BJ (cell line): ENCODE measurements at regions not wholly inside any gene's neighbourhood (a gene's known extent, or its start where the extent isn't known, plus 50 kb on each side); places are given as distances from the start of the nearest gene placed in this dataset.

Source experiments
- CTCF ChIA-PET: fragments of 350-600 bp; formaldehyde crosslinking; extraction: SDS; loops from one replicate; lab custom pipeline; 2021; ENCODE audit warnings: antibody characterized with exemption, inconsistent platforms; lab: Yijun Ruan, JAX
- POLR2A ChIA-PET: fragments of 300-600 bp; sonication (Branson Sonifier 250); formaldehyde crosslinking; extraction: SDS; loops from one replicate; lab custom pipeline; 2021; ENCODE audit warnings: antibody characterized with exemption; lab: Charles Lee
- DNase-seq: peaks from one replicate; pipeline ENCODE4 v3.0.0-alpha.2; 2011; ENCODE audit warnings: low read depth
- H3K27me3 ChIP-seq: 2 replicates; pipeline ENCODE4 v1.6.0; 2011; ENCODE audit warnings: low read length; ENCODE audit not compliant: control insufficient read depth, insufficient read depth
- H3K36me3 ChIP-seq: 2 replicates; pipeline ENCODE4 v1.5.1; 2011; ENCODE audit warnings: low read length; ENCODE audit not compliant: control insufficient read depth, insufficient read depth
- H3K4me3 ChIP-seq: 2 replicates; pipeline ENCODE4 v1.5.1; 2011; ENCODE audit warnings: low read depth, mild to moderate bottlenecking, control low read depth, low read length
- TF ChIP-seq, protein P1 (sequence below): IDR thresholded peaks from 2 replicates; pipeline ENCODE4 v1.5.1; 2011; ENCODE audit warnings: low read depth, mild to moderate bottlenecking, control low read depth, inconsistent platforms, low read length, moderate library complexity; ENCODE audit not compliant: insufficient read depth

DNA sequence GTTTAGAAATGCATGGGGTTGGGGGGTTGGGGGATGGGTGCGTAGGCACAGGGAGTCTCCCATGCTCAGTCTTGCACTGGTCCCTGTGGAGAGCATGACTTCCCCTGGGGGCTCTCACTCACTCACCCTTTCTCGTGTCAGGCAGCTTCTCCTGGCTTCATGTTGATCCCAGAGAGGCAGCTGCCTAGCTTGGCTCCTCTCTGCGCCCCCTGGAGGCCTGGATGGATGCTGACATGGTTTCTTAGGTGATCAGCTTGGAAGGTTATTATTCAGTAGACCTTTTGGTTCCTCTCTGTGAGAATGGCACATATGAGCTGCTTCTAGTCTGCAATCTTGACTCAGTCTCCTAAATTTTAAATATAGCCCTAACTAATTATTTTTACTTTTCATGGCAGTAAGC lies 109.3 kb upstream of the FAM83B start:
- Histone ChIP-seq H3K4me3 (no peak overlapping the region), H3K27me3 (no peaks in the 10 kb centered on the region; the same call in 1 of the 2 replicates), H3K36me3 (no peaks in the 10 kb centered on the region)
- POLR2A ChIA-PET, result no interaction called here
- DNase-seq, result no peak
- TF ChIP-seq, protein P1, sequence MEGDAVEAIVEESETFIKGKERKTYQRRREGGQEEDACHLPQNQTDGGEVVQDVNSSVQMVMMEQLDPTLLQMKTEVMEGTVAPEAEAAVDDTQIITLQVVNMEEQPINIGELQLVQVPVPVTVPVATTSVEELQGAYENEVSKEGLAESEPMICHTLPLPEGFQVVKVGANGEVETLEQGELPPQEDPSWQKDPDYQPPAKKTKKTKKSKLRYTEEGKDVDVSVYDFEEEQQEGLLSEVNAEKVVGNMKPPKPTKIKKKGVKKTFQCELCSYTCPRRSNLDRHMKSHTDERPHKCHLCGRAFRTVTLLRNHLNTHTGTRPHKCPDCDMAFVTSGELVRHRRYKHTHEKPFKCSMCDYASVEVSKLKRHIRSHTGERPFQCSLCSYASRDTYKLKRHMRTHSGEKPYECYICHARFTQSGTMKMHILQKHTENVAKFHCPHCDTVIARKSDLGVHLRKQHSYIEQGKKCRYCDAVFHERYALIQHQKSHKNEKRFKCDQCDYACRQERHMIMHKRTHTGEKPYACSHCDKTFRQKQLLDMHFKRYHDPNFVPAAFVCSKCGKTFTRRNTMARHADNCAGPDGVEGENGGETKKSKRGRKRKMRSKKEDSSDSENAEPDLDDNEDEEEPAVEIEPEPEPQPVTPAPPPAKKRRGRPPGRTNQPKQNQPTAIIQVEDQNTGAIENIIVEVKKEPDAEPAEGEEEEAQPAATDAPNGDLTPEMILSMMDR, result peak; percentile 34
- CTCF ChIA-PET, result no interaction called here

DNA sequence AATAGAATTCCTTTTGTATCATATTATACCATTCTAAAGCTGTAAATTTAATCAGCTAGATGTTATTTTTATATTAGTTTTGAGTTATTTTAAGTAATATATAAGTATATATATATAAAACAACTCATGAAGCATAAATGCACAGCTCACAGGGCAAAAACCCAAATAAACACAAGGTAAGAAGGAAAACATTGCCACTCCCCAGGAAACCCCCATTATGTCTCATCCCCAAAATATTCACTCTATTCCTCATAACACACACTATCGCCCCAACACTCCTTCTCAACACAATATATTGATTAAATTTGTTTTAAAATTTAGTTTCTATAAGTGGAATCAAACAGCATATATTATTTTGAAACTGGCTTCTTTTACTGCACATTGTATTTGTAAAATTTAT lies 98.6 kb upstream of the FAM83B start:
- no peaks in the 10 kb centered on the region for H3K27me3 ChIP-seq
- no peak for DNase-seq
- TF ChIP-seq, protein P1, result no peak
- POLR2A ChIA-PET, result no interaction called here
- CTCF ChIA-PET, result interaction anchor here (0.9 kb wide), 1 partner anchor 21 kb away, joined by 3 read pairs; no protein-coding TSS in a partner anchor
- H3K4me3 ChIP-seq, result no peak overlapping the region
- H3K36me3 ChIP-seq, result no peaks in the 10 kb centered on the region

DNA sequence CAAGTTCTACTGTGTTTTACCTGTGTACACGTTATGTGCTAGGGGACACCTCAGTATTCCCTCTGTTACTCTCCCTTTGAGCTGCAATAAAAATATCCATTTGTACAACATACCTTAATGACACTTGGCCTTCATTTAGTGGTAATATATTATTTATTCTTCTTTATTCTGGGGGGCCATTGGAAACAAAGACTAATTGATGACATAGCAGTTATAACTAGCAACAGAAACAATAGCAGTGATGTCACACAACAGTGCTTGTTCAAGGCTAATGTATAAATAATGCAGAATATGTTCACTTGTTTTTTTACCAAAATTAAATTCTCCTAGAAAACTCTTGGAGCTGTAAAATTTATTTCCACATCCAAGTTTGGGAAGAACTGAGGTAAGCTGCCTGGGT lies 92.2 kb upstream of the FAM83B start:
- Histone ChIP-seq H3K4me3 (no peak overlapping the region), H3K27me3 (no peaks in the 10 kb centered on the region), H3K36me3 (no peaks in the 10 kb centered on the region)
- ChIA-PET CTCF (interaction anchor here (0.9 kb wide), 1 partner anchor 9 kb away, joined by 3 read pairs; no protein-coding TSS in a partner anchor), POLR2A (no interaction called here)
- DNase-seq, result no peak
- TF ChIP-seq, protein P1, result no peak

DNA sequence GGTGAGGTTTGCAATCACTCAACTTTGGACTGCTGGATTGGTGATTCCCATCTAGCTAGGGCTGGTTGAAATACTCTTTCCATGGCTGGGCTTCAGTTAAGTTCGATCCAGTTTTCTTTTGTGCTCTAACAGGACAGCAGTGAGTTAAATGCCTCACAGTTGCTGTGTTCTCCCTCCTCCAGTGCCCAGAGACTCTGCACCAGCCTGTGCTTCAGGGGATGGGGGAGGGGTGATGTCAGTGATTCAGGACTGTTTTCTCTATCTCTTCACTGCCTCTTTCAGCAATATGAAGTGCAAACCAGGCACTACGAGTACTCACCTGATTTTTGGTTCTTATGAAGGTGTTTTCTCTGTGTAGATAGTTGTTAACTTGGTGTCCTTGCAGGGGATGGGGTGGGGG lies 88.2 kb upstream of the FAM83B start:
- CTCF ChIA-PET, result no interaction called here
- DNase-seq, result no peak
- H3K4me3 ChIP-seq, result no peak overlapping the region
- TF ChIP-seq, protein P1, result no peak
- POLR2A ChIA-PET, result no interaction called here
- no peaks in the 10 kb centered on the region for H3K27me3 ChIP-seq
- H3K36me3 ChIP-seq, result no peaks in the 10 kb centered on the region

DNA sequence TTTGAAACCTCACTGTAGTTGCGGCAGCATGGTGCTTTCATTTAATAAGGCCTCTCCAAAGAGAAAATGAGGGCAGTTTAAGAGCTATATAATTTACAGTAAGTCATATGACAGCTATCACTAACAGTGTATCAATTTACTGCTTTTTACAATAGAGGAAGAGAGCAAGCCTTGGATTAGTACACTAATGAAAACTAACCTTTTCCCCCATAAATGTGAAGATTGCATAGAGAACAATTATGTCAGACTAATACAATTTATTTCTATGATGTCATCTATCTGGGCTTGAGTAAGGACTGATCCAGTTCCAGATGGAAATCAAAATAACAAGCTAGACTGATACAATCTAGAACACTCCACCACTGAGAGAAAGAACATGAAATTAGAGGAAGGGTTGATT lies 78.1 kb upstream of the FAM83B start:
- TF ChIP-seq, protein P1, result no peak
- Histone ChIP-seq H3K36me3 (no peaks in the 10 kb centered on the region), H3K4me3 (no peak overlapping the region), H3K27me3 (no peaks in the 10 kb centered on the region)
- CTCF ChIA-PET, result interaction anchor here (1.1 kb wide), 1 partner anchor 21 kb away, joined by 3 read pairs; no protein-coding TSS in a partner anchor
- no peak for DNase-seq
- POLR2A ChIA-PET, result no interaction called here
